ENCODE measurements at regions not wholly inside any gene's neighbourhood (a gene's known extent, or its start where the extent isn't known, plus 50 kb on each side); places are given as distances from the start of the nearest gene placed in this dataset.

DNA sequence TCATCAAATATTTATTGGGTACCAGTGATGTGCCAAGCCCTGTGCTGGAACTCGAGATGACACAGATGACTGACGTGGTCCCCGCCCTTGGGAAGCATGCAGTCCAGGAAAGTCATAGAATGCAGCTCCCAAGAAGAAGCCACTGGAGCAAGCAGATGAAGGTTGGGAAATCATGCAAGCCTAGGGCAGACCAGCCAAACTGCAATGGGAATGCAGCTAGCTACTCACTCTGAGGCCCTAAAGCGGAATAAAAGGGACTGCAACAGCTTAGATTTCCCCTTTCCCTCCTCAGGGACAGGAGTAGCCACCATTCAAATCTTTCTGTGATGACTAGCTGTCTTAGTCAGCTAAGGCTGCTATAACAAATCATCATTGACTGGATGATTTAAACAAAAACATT, 152.2 kb downstream of the MAFB start:
- Histone ChIP-seq H2AFZ (no peak overlapping the region), H3K36me3 (ENCODE audit: low read depth) (no peaks in the 10 kb centered on the region), H3K9ac (no peak overlapping the region), H3K27me3 (replicated peaks; ENCODE audit: insufficient read depth) (peaks cover 10% of the 10 kb centered on the region), H4K20me1 (ENCODE audit: insufficient read depth) (no peaks in the 10 kb centered on the region), H3K27ac (no peak overlapping the region), H3K9me2 (ENCODE audit: insufficient read depth) (no peaks in the 10 kb centered on the region), H3K79me2 (ENCODE audit: insufficient read depth) (no peaks in the 10 kb centered on the region), H3K9me3 (ENCODE audit: low read depth) (no peaks in the 10 kb centered on the region), H3K4me3 (no peak overlapping the region), H3K4me1 (ENCODE audit: insufficient read depth) (peaks cover 6% of the 10 kb centered on the region; the same call in 1 of the 2 replicates), H3F3A (ENCODE audit: insufficient read depth) (0 out of 2 replicates have a peak, but pooled peaks cover 5% of the 10 kb centered on the region), H3K4me2 (ENCODE audit: unreplicated experiment) (no peak overlapping the region)
- in situ Hi-C loops (cut with MboI), result no loop called here
- peak; percentile 57 for DNase-seq
- no peak for TF ChIP-seq EZH2phosphoT487 (IDR thresholded peaks at IDR 0.05; ENCODE audit: insufficient read depth, low read depth)
- TF ChIP-seq EZH2 (IDR thresholded peaks at IDR 0.05; ENCODE audit: insufficient read depth, poor library complexity, severe bottlenecking), result no peak
- 1 to 2% methylated on average over 4 of the region's 4 CpGs for WGBS, 2 experiments (ENCODE audit: low coverage in 1 of 2, low lambda C conversion rate in 2 of 2, missing lambda C conversion rate in 2 of 2)

DNA sequence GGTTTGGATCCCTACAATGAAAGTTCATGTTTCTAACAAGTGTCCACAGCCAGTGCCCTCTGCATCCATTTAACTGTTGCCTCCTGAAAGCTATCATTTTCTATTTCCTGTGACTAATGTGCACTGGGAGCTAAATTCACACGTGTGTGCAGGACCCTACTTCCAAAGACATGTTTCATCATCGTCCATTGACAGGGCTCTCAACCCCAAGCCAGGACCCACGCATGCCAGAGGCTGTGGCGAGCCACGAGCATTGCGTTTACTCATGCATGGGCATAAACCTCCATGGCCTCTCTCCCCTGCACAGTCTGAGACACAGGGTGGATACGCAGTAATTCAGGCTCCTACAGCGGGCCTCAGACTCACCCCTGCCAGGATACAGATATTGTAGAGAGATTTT, 153.2 kb downstream of the MAFB start:
- H3K9me3 ChIP-seq (ENCODE audit: low read depth), result no peaks in the 10 kb centered on the region
- H3F3A ChIP-seq (ENCODE audit: insufficient read depth), result 0 out of 2 replicates have a peak, but pooled peaks cover 5% of the 10 kb centered on the region
- no peak overlapping the region for H3K4me2 ChIP-seq (ENCODE audit: unreplicated experiment)
- peaks cover 6% of the 10 kb centered on the region; the same call in 1 of the 2 replicates for H3K4me1 ChIP-seq (ENCODE audit: insufficient read depth)
- H3K27ac ChIP-seq, result no peak overlapping the region
- TF ChIP-seq EZH2phosphoT487 (IDR thresholded peaks at IDR 0.05; ENCODE audit: insufficient read depth, low read depth) (no peak), EZH2 (IDR thresholded peaks at IDR 0.05; ENCODE audit: insufficient read depth, poor library complexity, severe bottlenecking) (no peak)
- peaks cover 10% of the 10 kb centered on the region for H3K27me3 ChIP-seq (replicated peaks; ENCODE audit: insufficient read depth)
- in situ Hi-C loops (cut with MboI), result no loop called here
- no peak overlapping the region for H3K4me3 ChIP-seq
- H3K79me2 ChIP-seq (ENCODE audit: insufficient read depth), result no peaks in the 10 kb centered on the region
- WGBS, 2 experiments (ENCODE audit: low coverage in 1 of 2, low lambda C conversion rate in 2 of 2, missing lambda C conversion rate in 2 of 2), result 78 to 84% methylated on average over 8 of the region's 8 CpGs
- no peak for DNase-seq
- no peak overlapping the region for H3K9ac ChIP-seq
- H3K36me3 ChIP-seq (ENCODE audit: low read depth), result no peaks in the 10 kb centered on the region
- no peaks in the 10 kb centered on the region for H3K9me2 ChIP-seq (ENCODE audit: insufficient read depth)
- H2AFZ ChIP-seq, result no peak overlapping the region
- no peaks in the 10 kb centered on the region for H4K20me1 ChIP-seq (ENCODE audit: insufficient read depth)

- no peaks in the 10 kb centered on the region for H3K36me3 ChIP-seq (ENCODE audit: low read depth)
- H3K4me2 ChIP-seq (ENCODE audit: unreplicated experiment), result no peak overlapping the region
- H3K9ac ChIP-seq, result no peak overlapping the region
- peaks cover 6% of the 10 kb centered on the region; the same call in 1 of the 2 replicates for H3K4me1 ChIP-seq (ENCODE audit: insufficient read depth)
- no peaks in the 10 kb centered on the region for H3K9me2 ChIP-seq (ENCODE audit: insufficient read depth)
- no peak for TF ChIP-seq EZH2phosphoT487 (IDR thresholded peaks at IDR 0.05; ENCODE audit: insufficient read depth, low read depth)
- no peak for TF ChIP-seq EZH2 (IDR thresholded peaks at IDR 0.05; ENCODE audit: insufficient read depth, poor library complexity, severe bottlenecking)
- no peak overlapping the region for H3K4me3 ChIP-seq
- DNase-seq, result peak; percentile 15
- H4K20me1 ChIP-seq (ENCODE audit: insufficient read depth), result no peaks in the 10 kb centered on the region
- H3K27ac ChIP-seq, result no peak overlapping the region
- WGBS, 2 experiments (ENCODE audit: low coverage in 1 of 2, low lambda C conversion rate in 2 of 2, missing lambda C conversion rate in 2 of 2), result 48 to 53% methylated on average over 4 of the region's 4 CpGs
- no peaks in the 10 kb centered on the region for H3K9me3 ChIP-seq (ENCODE audit: low read depth)
- no peaks in the 10 kb centered on the region; the same call in none of the 2 replicates for H3K27me3 ChIP-seq (replicated peaks; ENCODE audit: insufficient read depth)
- H2AFZ ChIP-seq, result no peak overlapping the region
- in situ Hi-C loops (cut with MboI), result no loop called here
- no peaks in the 10 kb centered on the region for H3K79me2 ChIP-seq (ENCODE audit: insufficient read depth)
- H3F3A ChIP-seq (ENCODE audit: insufficient read depth), result 0 out of 2 replicates have a peak, but pooled peaks cover 5% of the 10 kb centered on the region
Measured at GRCh38 chr20:40532103-40532502, 156.9 kb downstream of the MAFB start.

DNA sequence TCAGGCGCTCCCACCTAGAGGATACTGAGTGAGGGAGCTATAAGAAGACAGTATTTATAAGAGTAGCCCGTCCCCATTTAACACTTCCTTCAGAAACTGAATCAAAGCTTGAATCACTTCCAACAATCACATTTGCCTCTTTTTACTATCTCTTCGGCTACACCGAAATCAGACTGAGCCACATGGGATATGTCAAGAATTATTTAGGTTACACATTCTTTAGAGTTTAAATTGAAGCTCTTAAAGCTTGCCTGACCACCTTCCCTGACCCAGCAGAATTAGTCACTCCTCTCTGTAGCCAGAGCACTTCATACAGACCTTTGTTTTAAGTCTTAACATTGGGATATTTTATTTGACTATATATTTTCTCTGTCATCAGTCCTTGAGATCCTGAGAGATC, 163.7 kb downstream of the MAFB start:
- H3K79me2 ChIP-seq (ENCODE audit: insufficient read depth), result no peaks in the 10 kb centered on the region
- H3K9me3 ChIP-seq (ENCODE audit: low read depth), result no peaks in the 10 kb centered on the region
- no peak overlapping the region for H2AFZ ChIP-seq
- H3K27me3 ChIP-seq (replicated peaks; ENCODE audit: insufficient read depth), result no peaks in the 10 kb centered on the region
- H3K27ac ChIP-seq, result no peak overlapping the region
- no peaks in the 10 kb centered on the region for H3K9me2 ChIP-seq (ENCODE audit: insufficient read depth)
- H4K20me1 ChIP-seq (ENCODE audit: insufficient read depth), result no peaks in the 10 kb centered on the region
- H3F3A ChIP-seq (ENCODE audit: insufficient read depth), result no peaks in the 10 kb centered on the region; the same call in 1 of the 2 replicates
- H3K36me3 ChIP-seq (ENCODE audit: low read depth), result no peaks in the 10 kb centered on the region
- 40% methylated on average over 4 of the region's 4 CpGs for WGBS, 2 experiments (ENCODE audit: low coverage in 1 of 2, low lambda C conversion rate in 2 of 2, missing lambda C conversion rate in 2 of 2)
- TF ChIP-seq EZH2phosphoT487 (IDR thresholded peaks at IDR 0.05; ENCODE audit: insufficient read depth, low read depth), result no peak
- H3K9ac ChIP-seq, result no peak overlapping the region
- in situ Hi-C loops (cut with MboI), result no loop called here
- H3K4me2 ChIP-seq (ENCODE audit: unreplicated experiment), result peak overlapping the region; percentile 10
- peaks cover 10% of the 10 kb centered on the region for H3K4me1 ChIP-seq (ENCODE audit: insufficient read depth)
- peak; percentile 41 for DNase-seq
- H3K4me3 ChIP-seq, result no peak overlapping the region

GRCh38 chr20:40524071-40524470, 165.0 kb downstream of the MAFB start:
- 78 to 79% methylated on average over 2 of the region's 2 CpGs for WGBS, 2 experiments (ENCODE audit: low coverage in 1 of 2, low lambda C conversion rate in 2 of 2, missing lambda C conversion rate in 2 of 2)
- H3F3A ChIP-seq (ENCODE audit: insufficient read depth), result no peaks in the 10 kb centered on the region; the same call in 1 of the 2 replicates
- H3K27me3 ChIP-seq (replicated peaks; ENCODE audit: insufficient read depth), result no peaks in the 10 kb centered on the region; the same call in 1 of the 2 replicates
- no peaks in the 10 kb centered on the region for H4K20me1 ChIP-seq (ENCODE audit: insufficient read depth)
- no peaks in the 10 kb centered on the region for H3K9me2 ChIP-seq (ENCODE audit: insufficient read depth)
- H3K4me2 ChIP-seq (ENCODE audit: unreplicated experiment), result no peak overlapping the region
- in situ Hi-C loops (cut with MboI), result no loop called here
- no peak overlapping the region for H2AFZ ChIP-seq
- H3K4me3 ChIP-seq, result no peak overlapping the region
- H3K27ac ChIP-seq, result no peak overlapping the region
- H3K9ac ChIP-seq, result no peak overlapping the region
- TF ChIP-seq EZH2 (IDR thresholded peaks at IDR 0.05; ENCODE audit: insufficient read depth, poor library complexity, severe bottlenecking) (no peak), EZH2phosphoT487 (IDR thresholded peaks at IDR 0.05; ENCODE audit: insufficient read depth, low read depth) (no peak)
- DNase-seq, result no peak
- H3K79me2 ChIP-seq (ENCODE audit: insufficient read depth), result no peaks in the 10 kb centered on the region
- H3K36me3 ChIP-seq (ENCODE audit: low read depth), result no peaks in the 10 kb centered on the region
- H3K9me3 ChIP-seq (ENCODE audit: low read depth), result no peaks in the 10 kb centered on the region
- H3K4me1 ChIP-seq (ENCODE audit: insufficient read depth), result peaks cover 10% of the 10 kb centered on the region
